LNCaP clone FGC (cell line): ENCODE measurements at regions not wholly inside any gene's neighbourhood (a gene's known extent, or its start where the extent isn't known, plus 50 kb on each side); places are given as distances from the start of the nearest gene placed in this dataset.

Source experiments
- DNase-seq: peaks from one replicate; pipeline ENCODE4 v3.0.0-alpha.2; 2011; ENCODE audit warnings: low read depth
- H3K4me3 ChIP-seq: 2 replicates; pipeline ENCODE4 v1.5.1; 2011; ENCODE audit warnings: mild to moderate bottlenecking, low read depth, low read length, control low read depth
- CTCF ChIP-seq: IDR thresholded peaks from 2 replicates; pipeline ENCODE4 v1.5.1; 2012; ENCODE audit warnings: mild to moderate bottlenecking; ENCODE audit not compliant: control insufficient read depth, insufficient read depth; ENCODE audit errors: extremely low read depth

- no peak overlapping the region for H3K4me3 ChIP-seq
- no peak for TF ChIP-seq CTCF
- DNase-seq: no peak
These were observed 281.2 kb upstream of the PLXNA2 start for GRCh38 chr1:208525417-208525816.

- DNase-seq: no peak
- no peak for TF ChIP-seq CTCF
These were observed 282.5 kb upstream of the PLXNA2 start for GRCh38 chr1:208526613-208527125.

GRCh38 chr1:208527156-208527555 lies 283.0 kb upstream of the PLXNA2 start:
- no peak for DNase-seq
- no peak overlapping the region for H3K4me3 ChIP-seq
- no peak for TF ChIP-seq CTCF

More at GRCh38 chr1:208526613-208527125, 282.5 kb upstream of the PLXNA2 start:
- H3K4me3 ChIP-seq: no peak overlapping the region

GRCh38 chr1:208528578-208529240 lies 284.5 kb upstream of the PLXNA2 start:
- no peak overlapping the region for H3K4me3 ChIP-seq
- no peak for DNase-seq
- no peak for TF ChIP-seq CTCF

- H3K4me3 ChIP-seq: no peak overlapping the region
- no peak for DNase-seq
- TF ChIP-seq CTCF: no peak
These were observed 287.0 kb upstream of the PLXNA2 start for GRCh38 chr1:208531003-208531750.

- no peak overlapping the region for H3K4me3 ChIP-seq
- TF ChIP-seq CTCF: no peak
- no peak for DNase-seq
These were observed 289.8 kb upstream of the PLXNA2 start for GRCh38 chr1:208533746-208534598.
